ENCODE measurements at regions not wholly inside any gene's neighbourhood (a gene's known extent, or its start where the extent isn't known, plus 50 kb on each side); places are given as distances from the start of the nearest gene placed in this dataset.

DNA sequence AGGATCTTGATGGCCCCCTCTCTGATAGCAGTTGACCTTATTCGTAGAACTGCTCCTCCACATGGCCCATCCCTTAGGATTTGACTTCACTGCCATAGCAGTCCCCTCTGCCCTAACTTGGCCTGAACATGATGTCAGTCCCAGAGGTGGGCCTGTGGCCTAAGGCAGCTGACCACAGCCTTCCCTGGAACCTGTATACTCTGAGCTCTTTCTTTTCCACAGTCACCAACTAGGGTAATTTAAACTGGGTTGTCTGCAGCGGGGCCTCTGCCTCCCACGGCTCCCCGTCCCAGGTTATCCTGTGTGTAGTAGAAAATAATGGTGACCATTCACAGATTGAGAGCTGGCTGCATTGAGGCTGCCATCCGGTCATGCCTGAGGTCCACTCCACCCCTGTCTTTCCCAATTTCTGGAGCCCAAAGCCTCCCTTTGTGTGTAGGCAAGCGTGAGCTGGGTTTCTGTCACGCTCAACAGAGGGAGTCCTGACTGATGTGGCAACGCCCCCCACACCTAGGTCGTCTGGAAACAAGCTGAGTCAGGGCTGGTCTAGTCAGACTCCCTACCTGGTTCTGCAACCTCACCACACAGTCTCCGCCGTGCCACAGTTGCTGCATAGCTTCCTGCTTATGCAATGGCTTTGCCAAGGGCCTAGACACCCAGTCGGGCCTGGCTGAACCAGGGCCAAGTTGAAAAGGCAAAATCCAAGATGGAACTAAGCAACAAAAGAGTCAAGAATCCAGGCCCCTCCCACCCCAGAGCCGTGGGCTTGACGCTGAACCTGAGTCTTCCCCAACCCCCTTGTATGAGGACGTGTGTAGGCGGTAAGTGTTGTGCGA, 284.5 kb downstream of the XXYLT1 start:
- H3K4me1 Mint-ChIP-seq (ENCODE audit: low read depth, unreplicated experiment), result peaks cover 28% of the 10 kb centered on the region
- intact Hi-C loops (cut with micrococcal nuclease; ENCODE audit: unreplicated experiment), result no loop called here
- TF ChIP-seq, protein P1, sequence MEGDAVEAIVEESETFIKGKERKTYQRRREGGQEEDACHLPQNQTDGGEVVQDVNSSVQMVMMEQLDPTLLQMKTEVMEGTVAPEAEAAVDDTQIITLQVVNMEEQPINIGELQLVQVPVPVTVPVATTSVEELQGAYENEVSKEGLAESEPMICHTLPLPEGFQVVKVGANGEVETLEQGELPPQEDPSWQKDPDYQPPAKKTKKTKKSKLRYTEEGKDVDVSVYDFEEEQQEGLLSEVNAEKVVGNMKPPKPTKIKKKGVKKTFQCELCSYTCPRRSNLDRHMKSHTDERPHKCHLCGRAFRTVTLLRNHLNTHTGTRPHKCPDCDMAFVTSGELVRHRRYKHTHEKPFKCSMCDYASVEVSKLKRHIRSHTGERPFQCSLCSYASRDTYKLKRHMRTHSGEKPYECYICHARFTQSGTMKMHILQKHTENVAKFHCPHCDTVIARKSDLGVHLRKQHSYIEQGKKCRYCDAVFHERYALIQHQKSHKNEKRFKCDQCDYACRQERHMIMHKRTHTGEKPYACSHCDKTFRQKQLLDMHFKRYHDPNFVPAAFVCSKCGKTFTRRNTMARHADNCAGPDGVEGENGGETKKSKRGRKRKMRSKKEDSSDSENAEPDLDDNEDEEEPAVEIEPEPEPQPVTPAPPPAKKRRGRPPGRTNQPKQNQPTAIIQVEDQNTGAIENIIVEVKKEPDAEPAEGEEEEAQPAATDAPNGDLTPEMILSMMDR (IDR thresholded peaks at IDR 0.05; ENCODE audit: unreplicated experiment), result no peak
- CTCF ChIA-PET, result interaction anchor here (0.6 to 3.5 kb wide), 6 partner anchors 15 to 312 kb away, joined by 3 to 20 read pairs (median 6); no protein-coding TSS in a partner anchor
- BruUV-seq (replicated peaks), result no TSS peak
- H3K27ac Mint-ChIP-seq (ENCODE audit: unreplicated experiment), result no peak overlapping the region
- peak; percentile 71 for DNase-seq
- H3K36me3 Mint-ChIP-seq (ENCODE audit: insufficient read depth, unreplicated experiment), result no peaks in the 10 kb centered on the region
- peaks cover 48% of the 10 kb centered on the region for H3K27me3 Mint-ChIP-seq (ENCODE audit: unreplicated experiment)
- H3K4me3 Mint-ChIP-seq (ENCODE audit: low read depth, unreplicated experiment), result no peak overlapping the region
- H3K9me3 Mint-ChIP-seq (ENCODE audit: low read depth, unreplicated experiment), result no peaks in the 10 kb centered on the region

DNA sequence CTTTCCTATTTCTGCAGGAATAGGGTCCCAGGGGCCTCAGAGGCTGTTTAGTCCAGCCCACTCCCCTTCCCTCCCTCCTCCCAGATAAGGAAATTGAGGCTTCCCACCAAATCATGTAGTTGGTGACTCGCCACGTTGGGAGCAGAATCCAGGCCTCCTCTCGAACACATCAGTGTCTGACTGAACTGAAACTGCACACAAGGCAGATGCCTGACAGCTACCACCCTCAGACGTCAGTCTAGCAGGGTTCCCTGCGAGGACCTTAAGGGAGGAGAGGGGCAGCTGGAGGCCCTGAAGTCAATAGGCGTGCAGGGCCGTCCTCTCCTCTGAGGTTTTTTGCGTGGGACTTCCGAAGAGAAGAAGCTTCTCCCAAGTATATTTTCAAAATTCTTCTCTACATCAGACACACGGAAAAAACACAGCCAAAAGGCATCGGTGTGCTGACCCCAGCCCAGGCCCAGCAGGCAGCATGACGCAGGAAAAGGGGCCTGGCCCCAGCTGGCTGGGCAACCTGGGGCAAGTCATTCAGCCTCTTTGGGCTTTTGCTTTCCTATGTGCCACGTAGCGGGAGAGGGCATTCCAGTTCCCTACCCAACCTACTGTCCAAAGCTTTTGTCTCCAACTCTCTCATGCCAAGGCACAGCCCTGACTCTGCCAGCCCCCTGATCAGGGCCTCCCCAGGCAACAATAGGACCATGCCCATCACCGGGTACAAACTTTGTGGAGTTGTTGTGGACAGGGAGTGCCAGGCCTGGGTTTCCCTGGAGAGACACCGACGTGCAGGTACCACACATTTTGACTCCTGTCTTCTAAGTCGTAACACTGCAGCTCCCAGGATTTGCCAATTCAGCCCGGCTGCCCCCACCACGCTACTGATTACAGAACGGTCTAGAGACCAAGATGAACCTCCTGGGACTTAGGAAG, 283.1 kb downstream of the XXYLT1 start:
- H3K27me3 Mint-ChIP-seq (ENCODE audit: unreplicated experiment), result peaks cover 41% of the 10 kb centered on the region
- CTCF ChIA-PET, result interaction anchor here (0.8 to 2.0 kb wide), 2 partner anchors 116 to 305 kb away, joined by 6 to 10 read pairs; no protein-coding TSS in a partner anchor
- intact Hi-C loops (cut with micrococcal nuclease; ENCODE audit: unreplicated experiment), result no loop called here
- BruUV-seq (replicated peaks), result no TSS peak
- H3K36me3 Mint-ChIP-seq (ENCODE audit: insufficient read depth, unreplicated experiment), result no peaks in the 10 kb centered on the region
- peaks cover 28% of the 10 kb centered on the region for H3K4me1 Mint-ChIP-seq (ENCODE audit: low read depth, unreplicated experiment)
- H3K4me3 Mint-ChIP-seq (ENCODE audit: low read depth, unreplicated experiment), result no peak overlapping the region
- TF ChIP-seq, protein P1 (IDR thresholded peaks at IDR 0.05; ENCODE audit: unreplicated experiment), result no peak
- DNase-seq, result no peak
- no peaks in the 10 kb centered on the region for H3K9me3 Mint-ChIP-seq (ENCODE audit: low read depth, unreplicated experiment)
- H3K27ac Mint-ChIP-seq (ENCODE audit: unreplicated experiment), result no peak overlapping the region

DNA sequence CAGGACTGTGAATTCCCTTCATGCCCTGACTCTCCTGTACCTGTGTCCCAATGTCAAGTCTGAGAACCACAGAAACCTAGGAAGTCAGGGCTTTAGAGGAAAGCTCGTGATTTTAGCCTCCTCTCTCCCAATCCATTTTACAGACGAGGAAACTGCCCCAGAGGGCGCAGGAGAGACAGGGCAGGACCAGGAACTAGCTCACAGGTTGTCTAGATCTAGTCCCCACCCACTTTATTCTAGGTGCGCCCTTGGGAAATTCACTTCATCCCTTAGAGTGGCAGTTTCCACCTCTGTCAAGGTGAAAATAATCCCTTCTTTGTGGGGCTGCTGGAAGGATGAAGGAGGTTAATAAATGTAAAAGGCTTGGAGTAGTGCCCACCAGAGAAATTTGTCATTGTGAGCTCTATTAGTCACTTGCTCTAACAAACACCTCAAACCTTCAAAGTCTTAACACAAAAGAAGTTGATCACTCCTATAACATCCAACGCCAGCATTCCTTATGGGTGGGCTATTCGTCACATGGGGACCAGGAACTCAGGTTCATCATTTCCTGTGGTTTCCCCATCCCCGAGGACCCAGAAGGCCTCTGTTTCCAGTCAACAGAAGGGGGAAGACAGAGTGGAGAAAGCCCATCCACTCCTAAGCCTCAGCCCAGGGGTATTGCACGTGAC, 282.3 kb downstream of the XXYLT1 start:
- no peaks in the 10 kb centered on the region for H3K9me3 Mint-ChIP-seq (ENCODE audit: low read depth, unreplicated experiment)
- H3K4me3 Mint-ChIP-seq (ENCODE audit: low read depth, unreplicated experiment), result no peak overlapping the region
- peaks cover 33% of the 10 kb centered on the region for H3K27me3 Mint-ChIP-seq (ENCODE audit: unreplicated experiment)
- H3K27ac Mint-ChIP-seq (ENCODE audit: unreplicated experiment), result no peak overlapping the region
- no peaks in the 10 kb centered on the region for H3K36me3 Mint-ChIP-seq (ENCODE audit: insufficient read depth, unreplicated experiment)
- TF ChIP-seq, protein P1 (IDR thresholded peaks at IDR 0.05; ENCODE audit: unreplicated experiment), result no peak
- BruUV-seq (replicated peaks), result no TSS peak
- CTCF ChIA-PET, result interaction anchor here (0.8 to 2.0 kb wide), 2 partner anchors 115 to 306 kb away, joined by 6 to 10 read pairs; no protein-coding TSS in a partner anchor
- DNase-seq, result no peak
- intact Hi-C loops (cut with micrococcal nuclease; ENCODE audit: unreplicated experiment), result no loop called here
- H3K4me1 Mint-ChIP-seq (ENCODE audit: low read depth, unreplicated experiment), result peaks cover 28% of the 10 kb centered on the region

DNA sequence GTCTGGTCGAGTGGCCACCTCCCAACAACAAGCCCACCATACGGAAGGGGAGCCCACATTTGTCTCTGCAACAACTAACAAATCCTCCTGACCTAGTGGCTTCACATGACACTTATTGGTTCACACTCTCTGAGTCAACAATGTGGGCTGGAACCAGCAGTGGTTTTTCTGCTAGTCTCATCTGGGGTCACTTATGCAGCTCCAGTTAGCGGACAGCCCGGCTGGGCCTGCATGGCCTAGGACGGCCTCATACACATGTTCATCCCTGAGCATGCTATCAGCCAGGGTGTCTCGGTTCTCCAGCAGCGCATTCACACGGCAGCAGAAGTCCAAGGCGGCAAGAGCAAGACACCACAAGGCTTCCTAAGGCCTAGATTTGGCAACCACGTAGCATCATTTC, 281.7 kb downstream of the XXYLT1 start:
- Mint-ChIP-seq H3K27me3 (ENCODE audit: unreplicated experiment) (peaks cover 29% of the 10 kb centered on the region), H3K4me3 (ENCODE audit: low read depth, unreplicated experiment) (no peak overlapping the region), H3K9me3 (ENCODE audit: low read depth, unreplicated experiment) (no peaks in the 10 kb centered on the region), H3K4me1 (ENCODE audit: low read depth, unreplicated experiment) (peaks cover 28% of the 10 kb centered on the region), H3K27ac (ENCODE audit: unreplicated experiment) (no peak overlapping the region), H3K36me3 (ENCODE audit: insufficient read depth, unreplicated experiment) (no peaks in the 10 kb centered on the region)
- DNase-seq, result no peak
- TF ChIP-seq, protein P1 (IDR thresholded peaks at IDR 0.05; ENCODE audit: unreplicated experiment), result no peak
- intact Hi-C loops (cut with micrococcal nuclease; ENCODE audit: unreplicated experiment), result no loop called here
- CTCF ChIA-PET, result interaction anchor here (2.0 kb wide), 1 partner anchor 306 kb away, joined by 10 read pairs; no protein-coding TSS in a partner anchor
- BruUV-seq (replicated peaks), result no TSS peak
